NCI-H82 (cell line): ENCODE measurements at regions not wholly inside any gene's neighbourhood (a gene's known extent, or its start where the extent isn't known, plus 50 kb on each side); places are given as distances from the start of the nearest gene placed in this dataset.

Experiments
- DNase-seq: peaks from one replicate; lab custom pipeline; 2025; lab: John Stamatoyannopoulos, UW

DNA sequence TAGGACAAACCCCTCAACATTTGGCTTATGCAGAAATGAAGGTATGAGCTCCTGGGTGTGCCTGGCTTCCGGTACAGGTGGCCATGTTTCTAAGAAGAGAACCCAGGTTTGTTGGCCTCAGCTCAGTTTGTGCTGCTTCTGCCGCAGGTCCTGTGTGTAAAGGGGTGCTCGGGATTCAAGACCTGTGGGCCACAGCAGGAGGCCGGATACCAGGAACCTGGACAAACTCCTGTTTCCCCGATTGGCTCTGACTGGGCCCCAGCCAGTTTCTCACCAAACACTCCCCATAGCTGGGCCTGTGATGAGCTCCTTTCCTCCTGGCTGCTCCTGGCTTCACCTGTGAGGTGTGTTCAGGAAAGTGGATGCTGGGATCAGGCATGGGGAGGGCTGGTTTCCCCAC lies 271.2 kb upstream of the IRX2 start:
- DNase-seq: no peak

DNA sequence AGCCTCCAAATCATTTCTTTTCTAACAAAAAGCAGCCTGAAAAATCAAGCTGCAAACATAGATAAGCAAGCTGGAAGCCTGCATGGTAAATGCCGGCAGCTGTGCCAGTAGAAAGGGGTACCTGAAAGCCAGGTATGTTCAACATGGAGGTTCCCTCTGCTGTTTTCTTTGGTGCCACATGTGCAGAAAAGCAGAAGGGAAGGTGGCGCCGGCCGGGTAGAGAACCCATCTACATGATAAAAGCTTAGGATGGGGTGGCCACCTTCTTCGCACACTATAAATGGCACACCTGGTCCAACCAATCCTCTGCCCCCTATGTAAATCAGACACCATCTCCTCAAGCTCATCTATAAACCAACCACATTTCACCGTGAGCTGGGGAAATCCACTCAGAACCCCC lies 268.9 kb upstream of the IRX2 start:
- no peak for DNase-seq

DNA sequence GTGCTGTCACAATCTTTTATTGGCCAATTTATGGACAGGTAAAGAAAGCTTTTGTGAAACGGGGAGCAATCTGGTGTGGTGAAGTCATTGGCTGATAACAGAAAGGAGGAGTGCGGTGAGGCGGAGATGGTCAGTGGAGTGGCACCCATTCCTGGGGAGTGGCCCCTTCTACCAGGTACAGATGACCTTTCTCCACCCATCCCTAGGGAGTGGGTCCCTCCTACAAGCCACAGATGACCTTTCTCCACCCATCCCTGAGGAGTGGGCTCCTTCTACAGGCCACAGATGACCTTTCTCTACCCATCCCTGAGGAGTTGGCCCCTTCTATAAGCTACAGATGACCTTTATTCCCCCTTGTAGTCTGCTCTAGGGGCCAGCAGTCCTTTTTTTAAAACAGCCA lies 267.6 kb upstream of the IRX2 start:
- DNase-seq: no peak

DNA sequence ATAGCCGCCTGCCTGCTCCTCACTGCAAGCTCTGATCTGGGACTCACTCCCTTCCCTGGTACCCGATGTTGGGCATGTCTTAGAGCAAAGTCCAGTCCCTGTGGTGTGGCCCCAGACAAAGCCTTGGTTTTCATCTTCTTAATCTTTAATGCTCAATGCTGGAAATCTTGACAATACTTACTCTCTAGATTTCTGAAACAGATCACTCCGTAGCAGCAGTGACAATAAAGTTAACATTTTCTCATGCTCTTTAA lies 260.2 kb upstream of the IRX2 start:
- DNase-seq: no peak

DNA sequence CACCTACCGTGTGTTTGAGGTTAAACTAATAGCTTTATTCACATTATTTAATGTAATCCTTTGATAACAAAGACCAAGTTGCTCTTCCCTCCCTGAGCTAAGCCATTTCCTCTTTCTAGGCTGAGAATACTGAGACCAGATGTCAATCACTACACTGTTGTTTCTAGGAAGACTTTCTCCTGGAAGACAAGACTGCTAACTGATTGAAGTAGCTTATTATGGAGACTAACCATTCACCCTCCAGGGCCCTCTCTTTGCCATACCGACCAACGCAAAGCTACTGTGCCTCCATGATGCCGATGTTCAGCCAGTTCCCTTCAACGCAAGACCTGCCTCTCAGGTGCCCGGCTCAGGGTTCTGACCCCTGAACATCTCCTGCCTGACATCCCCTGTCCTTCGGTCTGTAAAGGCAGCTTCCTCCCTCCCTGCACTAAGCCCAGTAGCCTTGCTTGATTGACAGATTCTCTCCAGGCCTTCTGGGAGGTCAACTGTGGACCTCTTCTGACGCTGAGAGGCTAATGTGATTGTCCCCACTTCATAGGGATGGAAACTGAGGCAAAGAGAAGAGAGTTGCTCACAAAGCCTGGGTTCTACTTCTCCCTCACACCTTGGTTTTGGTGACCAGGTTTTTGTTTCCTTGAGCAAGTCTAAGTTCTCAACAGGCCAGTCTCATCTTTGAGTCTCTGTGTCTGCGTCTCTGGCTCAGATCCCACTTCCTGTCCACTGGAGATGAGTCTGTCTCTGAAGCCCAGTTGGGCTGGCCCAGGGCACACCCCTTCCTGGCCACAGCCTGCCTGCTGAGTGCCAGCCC lies 259.7 kb upstream of the IRX2 start:
- no peak for DNase-seq

DNA sequence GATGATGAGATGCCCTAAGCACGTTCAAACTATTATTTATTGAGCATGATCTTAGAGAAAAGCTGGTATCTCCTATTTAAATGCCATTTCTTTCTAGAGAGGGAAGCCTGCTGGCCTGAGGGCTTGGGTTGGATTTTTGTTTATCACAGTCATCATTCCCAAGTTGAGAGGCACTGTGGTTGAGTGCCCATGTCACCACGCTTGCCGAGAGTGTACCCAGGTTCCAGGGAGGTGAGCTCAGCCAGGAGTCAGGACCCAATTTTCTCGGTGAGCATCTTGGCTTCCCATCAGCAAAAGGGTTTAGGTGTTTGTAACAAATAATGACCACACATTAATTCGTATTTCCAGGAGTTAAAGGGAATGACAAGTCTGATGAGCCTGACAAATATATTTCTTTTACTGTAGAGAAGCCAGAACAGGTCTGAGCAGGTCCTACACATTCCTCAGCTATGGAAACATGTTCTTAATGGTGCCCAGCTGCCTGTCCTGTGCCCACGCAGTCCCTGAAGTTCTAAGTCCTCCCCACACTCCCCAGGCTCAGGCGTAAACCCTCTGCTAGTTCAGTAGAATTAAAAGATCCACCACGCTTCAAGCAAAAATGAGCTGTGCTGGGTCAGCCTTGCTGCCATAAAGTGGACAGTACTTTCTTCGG lies 258.9 kb upstream of the IRX2 start:
- DNase-seq: no peak

DNA sequence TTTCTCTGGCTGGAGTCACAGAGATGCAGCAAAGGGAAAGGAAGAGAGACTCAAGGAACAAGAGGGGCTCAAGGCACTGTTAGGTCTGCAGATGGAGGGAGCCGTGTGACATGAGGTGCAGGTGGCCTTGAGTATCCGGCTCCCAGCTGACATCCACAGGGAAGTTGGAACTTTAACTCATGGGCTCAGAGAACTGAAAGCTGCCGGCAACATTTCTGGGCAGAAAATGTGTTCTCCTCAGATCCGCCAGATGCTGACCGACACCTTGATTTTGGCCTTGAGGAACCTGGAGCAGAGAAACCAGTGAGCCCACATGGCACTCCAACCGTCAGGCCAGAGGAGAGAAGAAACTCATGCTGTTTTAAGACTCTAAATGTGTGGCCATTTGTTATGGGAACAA lies 258.1 kb upstream of the IRX2 start:
- DNase-seq: no peak

DNA sequence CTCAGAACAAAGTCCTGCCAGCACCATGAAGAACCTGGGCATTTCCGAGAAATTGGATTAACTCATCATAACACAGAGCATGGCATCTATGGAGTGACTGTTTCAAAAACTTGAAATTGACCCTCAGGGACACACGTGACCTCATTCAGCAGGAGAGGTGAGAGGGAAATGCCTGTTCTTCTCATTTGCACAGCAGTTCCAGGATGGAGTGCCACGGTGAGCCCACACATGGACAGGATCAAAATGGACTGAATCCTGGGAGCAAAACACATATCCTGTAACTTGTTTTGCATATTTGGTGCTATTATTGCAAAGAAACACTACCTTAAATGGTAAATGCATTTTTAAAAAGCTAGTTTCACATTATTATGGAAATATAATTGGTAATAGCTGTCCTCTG lies 256.1 kb upstream of the IRX2 start:
- no peak for DNase-seq

DNA sequence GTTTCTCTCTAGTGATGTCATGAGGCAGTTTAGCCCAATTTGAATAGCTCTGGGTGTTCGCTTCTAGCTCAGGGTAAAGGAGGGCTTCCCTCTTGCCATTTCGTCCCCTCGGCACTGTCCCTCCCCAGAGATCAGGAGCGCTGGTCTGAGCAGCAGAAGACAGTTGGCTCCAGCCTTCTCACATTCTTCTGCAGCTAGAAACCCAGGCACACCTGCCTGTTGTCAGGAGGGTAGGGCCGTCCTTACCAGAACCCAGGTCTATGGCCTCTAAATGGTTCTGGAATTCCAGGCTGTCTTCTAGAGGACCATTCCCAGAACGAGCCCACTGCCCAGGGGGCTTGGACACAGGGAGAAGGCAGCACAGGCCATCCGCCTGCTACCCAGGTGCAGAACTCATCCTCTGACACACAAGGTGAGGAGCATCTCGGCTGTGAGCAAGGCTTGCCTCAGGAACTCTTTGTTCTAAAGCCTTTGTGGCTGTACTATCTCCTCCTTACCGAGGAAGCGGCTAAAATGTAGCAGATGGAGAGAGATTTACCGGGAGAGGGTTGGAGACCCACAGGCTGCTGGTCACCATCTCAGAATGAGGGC lies 255.6 kb upstream of the IRX2 start:
- no peak for DNase-seq

DNA sequence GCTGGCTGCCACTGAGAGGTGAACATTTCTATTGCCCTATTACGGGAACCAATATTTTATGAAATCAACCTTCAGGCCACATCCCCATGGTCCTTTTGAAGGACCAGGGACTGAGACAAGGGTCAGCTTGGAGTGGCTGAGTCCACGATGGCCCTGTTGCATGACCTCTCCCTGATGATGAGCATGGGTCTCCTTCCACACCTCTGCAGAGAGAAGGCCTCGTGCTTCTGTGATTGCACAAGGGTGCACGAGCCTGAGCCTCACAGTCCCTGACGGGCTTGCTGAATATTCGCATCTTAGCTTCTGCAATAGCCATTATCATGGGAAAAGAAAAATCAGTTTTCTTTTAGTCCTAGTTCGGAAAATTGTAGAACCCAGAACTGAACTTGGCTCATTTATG lies 255.0 kb upstream of the IRX2 start:
- no peak for DNase-seq

DNA sequence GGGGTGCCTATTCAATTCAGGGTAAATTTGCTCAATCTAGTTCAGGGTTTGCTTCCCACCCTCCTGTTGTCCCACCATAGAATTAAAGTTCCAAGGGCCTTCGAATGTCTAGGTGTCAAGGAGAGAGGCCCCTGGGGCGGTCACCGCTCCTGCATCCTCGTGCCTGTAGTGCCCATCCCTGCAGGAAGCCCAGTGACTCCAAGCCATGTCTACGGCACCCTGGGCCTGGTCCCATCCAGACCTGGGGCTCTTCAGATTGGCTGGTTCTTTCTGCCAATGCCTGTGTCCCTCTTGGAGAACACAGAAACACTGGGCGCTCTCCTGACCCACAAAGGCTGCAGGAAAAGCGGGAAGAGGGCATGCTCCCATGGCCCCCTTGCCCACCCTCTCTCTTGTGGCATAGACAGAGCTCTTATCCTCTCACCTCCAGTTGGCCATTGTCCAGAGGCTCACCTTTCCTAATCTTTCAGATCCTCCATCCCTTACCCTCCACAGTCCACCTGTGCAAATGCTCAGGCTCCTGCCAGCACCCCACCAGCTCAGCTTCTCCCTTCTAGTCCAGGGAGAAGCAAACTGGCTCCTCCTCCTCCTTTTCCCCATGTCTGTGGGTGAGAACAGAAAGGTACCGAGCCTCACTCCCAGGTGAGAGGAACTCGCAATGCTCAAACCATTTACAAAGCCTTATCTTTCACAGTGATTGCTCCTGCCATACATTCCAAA lies 253.0 kb upstream of the IRX2 start:
- DNase-seq: no peak

DNA sequence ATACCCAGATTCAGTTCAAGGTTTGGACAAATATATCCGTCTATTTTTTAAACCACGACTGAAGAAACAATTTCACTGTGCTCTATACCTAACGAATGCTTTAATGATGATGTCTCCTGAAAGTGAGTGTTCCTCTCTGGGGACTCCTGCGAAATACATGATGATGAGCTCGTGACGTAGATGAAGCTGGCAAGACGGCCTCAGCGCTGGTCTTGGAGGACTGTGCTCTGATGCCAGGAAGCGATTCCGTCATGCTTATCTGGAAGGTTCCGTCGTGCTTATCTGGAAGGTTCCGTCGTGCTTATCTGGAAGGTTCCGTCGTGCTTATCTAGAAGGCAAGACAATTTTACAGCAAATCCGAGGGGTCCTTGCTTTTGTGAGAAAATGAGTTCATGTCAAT lies 250.8 kb upstream of the IRX2 start:
- no peak for DNase-seq

DNA sequence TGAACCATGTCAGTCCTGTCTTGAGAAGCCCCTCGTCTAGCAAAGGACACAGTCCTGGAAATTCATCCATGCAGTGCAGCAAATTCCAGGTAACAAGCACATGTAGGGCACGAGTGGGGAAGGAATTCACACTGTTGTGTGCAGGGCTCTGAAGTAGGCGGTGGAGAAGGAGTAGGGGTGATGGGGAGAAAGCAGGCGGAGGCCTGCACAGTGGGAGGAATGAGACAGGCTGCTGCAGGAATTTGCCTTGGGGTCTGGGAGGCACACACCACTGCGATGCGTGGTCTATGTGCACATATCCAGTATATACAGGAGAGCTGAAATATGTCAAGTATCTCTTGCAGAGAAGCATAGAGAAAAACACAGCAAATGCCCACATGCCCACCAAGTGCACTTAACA lies 249.2 kb upstream of the IRX2 start:
- DNase-seq: no peak

DNA sequence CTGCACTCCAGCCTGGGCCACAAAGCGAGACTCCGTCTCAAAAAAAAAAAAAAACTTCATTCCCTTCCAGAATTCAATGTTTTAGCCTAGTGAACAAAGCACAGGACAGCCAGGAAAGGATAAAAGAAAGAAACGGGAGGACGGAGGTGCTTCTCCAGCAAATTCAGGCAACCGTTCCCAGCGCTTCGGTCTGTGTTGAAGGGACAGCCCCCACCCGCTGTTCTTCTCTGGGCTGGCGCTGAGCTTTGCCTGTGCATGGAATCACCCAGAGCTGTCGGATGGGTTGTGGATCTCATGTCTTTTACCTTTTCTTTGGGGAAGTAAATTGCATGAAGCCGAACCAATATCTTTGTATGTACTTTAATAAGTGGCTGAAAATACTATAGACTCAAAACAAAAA lies 248.4 kb upstream of the IRX2 start:
- DNase-seq: no peak

DNA sequence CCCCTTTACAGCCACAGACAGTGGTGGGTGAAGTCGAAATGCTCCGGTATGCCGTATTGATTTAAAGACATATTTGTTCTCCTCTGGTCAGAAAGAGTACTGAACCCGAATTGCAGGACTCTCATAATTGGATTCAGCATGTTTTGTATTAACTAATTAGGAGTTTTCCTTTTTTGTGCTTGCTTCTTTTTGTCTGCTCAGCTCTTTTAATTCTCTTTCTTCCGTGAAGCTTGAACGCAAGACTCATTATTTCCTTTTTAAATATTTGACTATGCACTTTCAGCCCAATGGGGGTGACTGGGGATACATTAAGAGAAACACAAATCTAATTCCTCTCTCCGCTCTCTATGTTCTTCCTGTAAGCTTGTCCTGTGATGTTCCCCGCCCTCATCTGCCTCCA lies 246.6 kb upstream of the IRX2 start:
- DNase-seq: no peak

DNA sequence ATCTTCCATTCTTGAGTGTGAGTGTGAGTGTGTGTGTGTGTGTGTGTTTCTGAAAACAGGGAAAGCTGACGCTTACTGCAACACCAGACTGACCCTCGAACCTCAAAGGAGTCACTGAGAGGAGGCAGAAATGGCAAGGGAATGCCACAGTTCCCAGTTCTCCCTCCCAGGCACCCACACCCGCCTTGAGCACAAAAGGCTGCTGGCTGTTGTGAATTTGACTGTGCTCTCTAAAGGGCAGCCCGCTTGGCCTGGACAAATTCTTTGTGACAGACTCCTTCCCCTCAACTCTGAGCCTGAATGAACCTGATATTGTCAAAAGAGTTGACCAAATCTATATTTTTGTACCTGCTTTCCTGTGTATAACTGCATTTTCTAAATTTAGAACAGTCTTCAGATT lies 245.7 kb upstream of the IRX2 start:
- no peak for DNase-seq

DNA sequence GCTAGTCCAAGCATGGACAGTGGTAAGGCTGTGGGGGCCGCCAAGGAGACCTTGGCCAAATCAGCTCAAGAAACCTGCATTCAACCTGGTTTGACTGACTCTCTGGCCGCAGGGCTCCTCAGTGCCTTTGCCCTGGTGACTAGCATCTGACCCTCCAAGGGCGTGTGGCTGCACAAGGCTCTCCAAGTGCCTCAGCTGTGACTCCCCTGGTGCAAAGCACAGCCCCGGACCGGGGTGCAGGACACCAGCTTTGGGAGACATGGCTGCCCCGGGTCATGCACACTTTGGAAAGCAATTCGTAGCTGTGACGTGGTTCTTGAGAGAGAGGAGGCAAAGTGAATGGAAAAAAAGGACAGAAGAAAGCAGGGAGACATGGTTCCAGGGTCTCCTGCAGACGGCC lies 245.2 kb upstream of the IRX2 start:
- DNase-seq: no peak

DNA sequence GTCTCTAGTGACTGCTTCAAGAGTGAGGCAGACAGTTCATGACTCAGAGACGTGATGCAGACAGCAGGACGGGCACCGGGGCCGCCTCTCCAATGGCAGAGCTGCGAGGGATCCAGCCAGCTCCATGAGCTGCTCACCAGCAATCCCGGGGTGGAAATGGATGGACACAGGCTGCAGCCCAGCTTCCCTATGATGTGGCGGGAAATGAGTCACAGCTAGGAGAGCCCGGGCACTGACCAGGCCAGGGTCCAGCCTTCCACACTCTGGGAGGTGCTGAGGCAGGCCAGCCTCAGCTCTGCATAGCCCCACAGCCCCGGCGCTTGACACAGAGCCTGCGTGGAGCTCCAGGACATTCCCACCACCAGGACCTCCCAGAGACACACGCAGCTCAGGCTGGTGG lies 244.8 kb upstream of the IRX2 start:
- DNase-seq: no peak

DNA sequence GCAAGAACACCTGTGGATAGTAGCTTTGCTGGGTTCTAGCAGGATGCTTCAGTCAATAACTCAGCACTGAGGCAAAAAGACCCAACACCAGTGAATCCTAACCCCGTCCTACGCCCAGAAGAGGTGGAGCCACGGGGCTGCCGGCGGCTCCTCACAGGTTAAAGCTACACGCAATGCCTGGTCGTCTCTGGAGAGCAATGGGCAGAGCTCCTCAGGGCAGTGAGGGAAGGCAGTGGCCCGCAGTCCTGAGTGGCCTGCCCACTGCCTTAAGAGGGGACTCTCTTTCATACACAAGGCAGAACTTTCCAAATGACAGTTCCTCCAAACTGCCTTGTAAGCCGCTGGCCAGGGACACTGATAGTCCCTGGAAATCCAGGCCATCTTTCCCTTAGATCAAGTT lies 244.2 kb upstream of the IRX2 start:
- DNase-seq: no peak

DNA sequence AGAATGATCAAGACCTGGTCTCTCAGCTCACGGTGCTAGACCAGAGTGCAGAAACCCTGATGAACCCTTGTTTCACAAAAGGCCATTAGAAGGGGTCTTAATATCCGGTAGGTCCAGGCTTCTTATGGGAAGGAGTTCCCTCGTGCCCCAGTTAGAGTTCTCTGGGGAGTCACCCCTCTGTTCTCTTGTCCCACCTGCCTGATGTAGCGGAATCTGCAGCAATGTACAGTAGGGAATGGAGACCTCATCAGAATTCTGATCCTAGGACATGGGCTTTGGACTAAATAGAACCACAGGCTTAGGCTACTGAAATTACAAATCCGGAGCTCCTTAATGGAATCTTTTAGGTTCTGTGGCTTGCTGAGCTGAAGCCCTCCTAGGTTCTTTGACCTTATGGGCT lies 243.6 kb upstream of the IRX2 start:
- DNase-seq: no peak

DNA sequence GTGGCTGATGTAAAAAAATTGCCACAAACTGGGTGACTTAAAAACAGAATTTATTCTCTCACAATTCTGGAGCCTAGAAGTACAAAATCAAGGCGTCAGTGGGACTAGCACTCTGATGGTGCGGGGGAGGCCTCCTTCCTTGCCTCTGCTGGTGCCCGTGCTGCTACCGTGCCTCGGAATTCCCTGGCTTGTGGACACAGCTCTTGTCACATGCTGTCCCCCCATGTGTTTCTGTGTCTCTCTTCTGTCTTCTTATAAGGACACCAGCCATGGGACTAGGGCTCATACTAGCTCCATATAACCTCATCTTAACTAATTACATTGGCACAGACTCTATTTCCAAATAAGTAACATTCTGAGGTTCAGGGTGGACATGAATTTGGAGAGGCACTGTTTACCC lies 242.3 kb upstream of the IRX2 start:
- DNase-seq: no peak

DNA sequence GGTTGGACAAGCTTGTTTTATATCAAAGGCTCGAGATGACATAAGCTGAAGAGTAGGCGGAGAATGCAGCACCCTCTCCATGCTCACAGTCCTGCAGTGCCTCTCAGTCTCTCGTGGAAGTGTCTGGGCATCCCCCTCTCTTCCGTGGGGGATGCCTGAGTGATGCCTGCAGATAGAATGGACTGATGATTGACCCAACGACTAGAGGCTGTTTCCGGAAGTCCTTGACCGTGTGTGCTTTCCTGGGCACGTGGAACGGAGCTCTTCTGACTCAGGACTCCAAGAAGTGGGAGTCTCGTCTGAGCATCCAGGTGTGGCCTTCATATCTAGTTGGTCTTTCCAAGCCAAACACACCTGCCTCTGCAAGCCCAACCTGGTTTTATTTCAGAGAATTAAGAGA lies 241.8 kb upstream of the IRX2 start:
- no peak for DNase-seq

DNA sequence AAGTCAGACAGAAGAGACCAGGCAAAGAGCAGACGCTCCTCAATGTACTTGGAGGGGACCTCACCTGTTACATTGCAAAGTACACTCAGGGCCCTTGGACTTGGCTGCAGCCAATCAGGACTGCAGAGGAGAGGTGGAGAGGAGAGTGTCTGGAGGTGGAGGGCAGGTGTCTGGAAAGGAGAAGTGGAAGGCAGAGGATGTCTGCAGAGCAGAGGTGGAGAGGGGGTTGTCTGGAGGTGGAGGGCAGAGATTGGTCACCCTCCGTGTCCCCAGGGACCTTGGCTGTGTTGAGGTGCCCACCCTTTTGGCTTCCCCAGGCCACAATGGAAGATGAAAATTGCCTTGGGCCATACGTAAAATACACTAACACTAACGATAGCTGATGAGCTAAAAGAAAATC lies 241.3 kb upstream of the IRX2 start:
- DNase-seq: no peak
